ENCODE measurements at regions not wholly inside any gene's neighbourhood (a gene's known extent, or its start where the extent isn't known, plus 50 kb on each side); places are given as distances from the start of the nearest gene placed in this dataset.

GRCh38 chr3:117637666-117638065, 928.1 kb downstream of the TUSC7 start:
- DNase-seq (ENCODE audit: low read depth in 2 of 3, low spot score in 2 of 3): no peak

DNA sequence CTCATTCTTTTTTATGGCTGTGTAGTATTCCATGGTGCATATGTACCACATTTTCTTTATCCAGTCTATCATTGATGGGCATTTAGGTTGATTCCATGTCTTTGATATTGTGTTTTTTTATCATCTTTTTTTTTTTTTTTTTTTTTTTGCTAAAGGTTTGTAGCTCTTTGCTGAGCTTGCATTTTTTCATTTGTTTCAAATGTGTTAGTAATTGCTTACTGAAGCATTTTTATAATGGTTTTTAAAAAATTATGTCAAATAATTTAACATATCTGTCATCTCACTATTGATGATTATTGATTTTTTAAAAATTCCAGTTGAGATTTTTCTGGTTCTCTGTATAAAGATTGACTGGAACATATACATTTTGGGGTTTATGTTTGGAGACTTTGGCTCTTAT, 934.6 kb downstream of the TUSC7 start:
- DNase-seq (ENCODE audit: low read depth in 2 of 3, low spot score in 2 of 3): no peak

DNA sequence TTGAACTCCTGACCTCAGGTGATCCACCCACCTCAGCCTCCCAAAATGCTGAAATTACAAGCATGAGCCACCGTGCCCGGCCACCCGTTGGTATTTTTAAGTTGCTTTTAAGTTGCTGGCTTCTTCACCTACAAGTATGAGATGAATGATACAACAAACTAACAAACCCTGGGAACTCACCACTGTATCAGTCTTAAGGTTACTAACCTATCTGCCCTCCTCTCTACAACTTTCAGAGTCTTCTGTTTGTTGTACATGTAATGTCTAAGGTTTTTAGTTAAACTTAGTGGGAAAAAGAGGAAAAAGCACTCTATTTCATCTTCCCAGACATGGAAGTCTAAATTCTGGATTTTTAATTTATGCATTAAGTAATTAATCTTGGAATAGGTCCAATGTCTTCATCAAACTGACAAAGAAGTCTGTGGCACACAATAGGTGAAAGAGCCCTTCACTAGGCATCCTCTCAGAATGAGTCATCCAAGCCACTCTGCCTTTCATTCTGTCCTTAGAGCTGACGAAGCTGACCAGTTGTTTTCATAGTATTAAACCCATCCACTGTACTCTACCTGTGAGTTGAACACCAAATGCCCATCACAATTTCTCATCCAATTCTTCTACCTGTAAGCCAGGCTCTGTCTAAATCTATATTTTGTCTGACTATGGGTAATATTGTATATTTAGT, 936.1 kb downstream of the TUSC7 start:
- DNase-seq (ENCODE audit: low read depth in 2 of 3, low spot score in 2 of 3): no peak

GRCh38 chr3:117647435-117647834, 937.9 kb downstream of the TUSC7 start:
- no peak for DNase-seq (ENCODE audit: low read depth in 2 of 3, low spot score in 2 of 3)

DNA sequence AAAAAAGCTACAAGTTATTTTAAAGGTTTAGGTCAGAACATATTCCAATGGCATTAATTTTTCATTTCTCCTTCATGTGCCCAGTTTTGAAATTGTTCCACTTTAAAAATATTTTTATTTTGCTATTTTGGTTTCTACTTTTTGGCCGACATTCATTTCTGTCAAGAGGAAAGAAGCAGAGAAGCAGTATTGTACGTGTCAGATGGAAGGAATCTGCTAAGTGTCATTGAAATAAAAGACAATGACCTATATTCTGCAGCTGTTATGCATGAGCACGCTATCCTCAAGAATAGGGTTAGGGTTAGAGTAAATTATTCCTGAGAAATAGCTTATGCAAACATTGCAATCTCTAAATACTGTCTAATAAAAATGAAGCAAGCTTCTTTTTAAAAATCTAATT, 941.7 kb downstream of the TUSC7 start:
- DNase-seq (ENCODE audit: low read depth in 2 of 3, low spot score in 2 of 3): no peak

DNA sequence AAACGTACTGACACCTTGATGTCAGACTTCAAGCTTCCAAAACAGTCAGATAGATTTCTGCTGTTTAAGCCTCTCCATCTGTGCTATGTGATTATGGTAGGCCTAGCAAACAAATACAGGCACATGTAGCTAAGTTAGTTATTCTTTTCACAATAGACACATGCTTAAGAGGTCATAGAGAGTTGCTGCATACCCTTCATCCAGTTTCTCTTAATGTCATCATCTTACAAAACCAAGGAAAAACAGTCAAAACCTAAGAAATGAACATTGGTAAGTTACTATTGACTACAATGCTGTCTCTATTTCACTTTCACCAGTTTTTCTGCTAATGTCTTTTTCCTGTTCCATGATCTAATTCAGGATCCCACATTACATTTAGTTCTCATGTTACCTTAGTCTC, 946.8 kb downstream of the TUSC7 start:
- no peak for DNase-seq (ENCODE audit: low read depth in 2 of 3, low spot score in 2 of 3)

DNA sequence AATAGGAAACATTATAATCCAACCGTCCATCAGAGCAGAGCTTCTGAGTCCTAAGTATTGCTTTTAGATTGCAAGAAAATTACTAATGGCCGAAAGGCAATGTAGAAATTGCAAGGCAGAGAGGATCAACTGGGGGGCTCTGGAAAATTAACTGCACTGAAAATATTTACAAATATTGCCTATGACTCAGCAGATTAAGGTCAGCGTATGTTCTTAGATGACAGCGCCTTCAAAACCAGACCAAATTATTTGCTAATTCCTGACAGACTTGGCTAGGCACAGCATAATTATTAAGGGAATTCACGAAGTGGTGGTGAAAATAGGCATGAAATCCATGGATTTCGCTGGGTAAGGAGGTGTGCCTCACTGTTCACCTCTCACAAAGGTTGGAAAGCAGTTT, 947.7 kb downstream of the TUSC7 start:
- DNase-seq (ENCODE audit: low read depth in 2 of 3, low spot score in 2 of 3): no peak

GRCh38 chr3:117660941-117661817, 951.6 kb downstream of the TUSC7 start:
- DNase-seq (ENCODE audit: low read depth in 2 of 3, low spot score in 2 of 3): no peak

GRCh38 chr3:117661818-117662095, 952.2 kb downstream of the TUSC7 start:
- DNase-seq (ENCODE audit: low read depth in 2 of 3, low spot score in 2 of 3): no peak

DNA sequence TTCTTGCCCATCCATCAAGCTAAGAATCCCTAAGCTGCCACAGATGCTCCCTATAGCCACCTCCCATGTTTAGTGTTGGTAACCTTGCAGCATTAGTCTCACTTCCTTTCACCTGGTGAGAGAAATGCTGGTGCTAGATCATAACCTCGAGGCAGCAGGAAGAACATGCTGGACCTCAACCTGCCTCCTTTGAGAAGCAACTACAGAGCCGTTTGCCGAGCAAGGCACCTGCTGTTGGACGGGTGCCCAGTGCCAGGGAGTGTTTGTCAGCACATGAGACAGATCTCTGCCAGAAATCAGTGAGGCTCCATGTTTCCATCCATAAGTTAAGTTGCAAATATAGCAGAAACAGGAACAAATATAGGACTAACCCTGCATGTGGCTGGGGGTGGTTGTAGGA, 955.7 kb downstream of the TUSC7 start:
- no peak for DNase-seq (ENCODE audit: low read depth in 2 of 3, low spot score in 2 of 3)

- DNase-seq (ENCODE audit: low read depth in 2 of 3, low spot score in 2 of 3): no peak
Observed at GRCh38 chr3:117666325-117666724, 956.7 kb downstream of the TUSC7 start.

DNA sequence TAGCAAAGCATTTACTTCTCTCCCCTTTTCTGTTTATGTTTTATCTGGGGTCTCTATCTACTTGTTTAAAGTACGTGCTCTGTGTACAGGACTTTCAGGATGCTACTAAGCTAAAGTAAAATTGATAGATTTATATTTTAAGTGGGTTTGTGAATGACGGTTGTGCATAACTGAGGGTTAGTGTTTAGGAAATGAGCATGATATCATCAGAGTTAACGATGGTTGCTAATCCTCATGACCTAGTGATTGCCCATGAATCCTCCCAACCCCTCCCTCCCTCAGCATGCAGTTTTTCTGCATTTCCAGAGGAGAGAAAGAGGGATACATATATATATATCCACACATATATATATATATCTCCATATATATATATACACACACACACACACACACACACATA, 957.2 kb downstream of the TUSC7 start:
- DNase-seq (ENCODE audit: low read depth in 2 of 3, low spot score in 2 of 3): no peak

GRCh38 chr3:117669774-117670173, 960.2 kb downstream of the TUSC7 start:
- DNase-seq (ENCODE audit: low read depth in 2 of 3, low spot score in 2 of 3): no peak

- DNase-seq (ENCODE audit: low read depth in 2 of 3, low spot score in 2 of 3): no peak
Observed at GRCh38 chr3:117671722-117672318, 962.2 kb downstream of the TUSC7 start.

DNA sequence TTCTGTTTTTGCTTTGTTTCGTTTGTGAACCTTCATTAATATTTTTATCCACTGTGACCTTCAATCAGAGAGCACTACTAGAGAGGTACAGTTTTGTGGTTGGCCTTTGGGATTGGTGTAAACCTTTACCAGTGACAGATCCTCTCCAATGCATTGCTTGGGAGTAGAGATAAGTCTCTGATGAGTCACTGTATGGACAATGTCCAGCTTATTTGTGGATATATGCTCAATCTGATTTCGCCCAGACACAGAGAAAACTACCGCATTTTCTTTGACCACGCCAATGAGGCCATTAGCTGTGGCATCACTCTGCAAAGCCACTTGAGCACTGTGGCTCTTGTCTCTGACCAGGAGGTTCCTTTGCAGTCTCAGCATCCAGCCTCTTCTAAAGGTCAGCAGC, 964.7 kb downstream of the TUSC7 start:
- no peak for DNase-seq (ENCODE audit: low read depth in 2 of 3, low spot score in 2 of 3)

GRCh38 chr3:117681619-117682018, 972.0 kb downstream of the TUSC7 start:
- no peak for DNase-seq (ENCODE audit: low read depth in 2 of 3, low spot score in 2 of 3)

GRCh38 chr3:117687096-117687495, 977.5 kb downstream of the TUSC7 start:
- no peak for DNase-seq (ENCODE audit: low read depth in 2 of 3, low spot score in 2 of 3)

DNA sequence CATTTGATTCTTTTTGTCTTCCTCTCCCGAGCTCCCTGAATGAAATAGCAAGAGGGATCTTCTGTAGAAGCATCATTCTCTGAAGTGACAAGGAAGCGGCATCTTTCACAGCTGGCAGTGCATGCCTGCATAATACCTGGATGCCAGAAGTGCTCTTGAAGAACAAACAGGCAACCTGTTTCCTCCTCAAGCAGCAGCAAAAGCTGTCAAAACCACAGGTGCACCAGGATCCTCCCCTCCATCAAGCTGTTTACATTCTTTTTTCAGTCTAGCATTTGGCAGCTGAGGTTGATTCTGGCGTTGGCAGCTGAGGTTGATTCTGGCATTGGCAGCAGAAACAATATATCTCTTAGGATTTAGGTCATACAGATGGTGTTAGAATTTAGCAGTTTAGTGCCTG, 979.0 kb downstream of the TUSC7 start:
- no peak for DNase-seq (ENCODE audit: low read depth in 2 of 3, low spot score in 2 of 3)

DNA sequence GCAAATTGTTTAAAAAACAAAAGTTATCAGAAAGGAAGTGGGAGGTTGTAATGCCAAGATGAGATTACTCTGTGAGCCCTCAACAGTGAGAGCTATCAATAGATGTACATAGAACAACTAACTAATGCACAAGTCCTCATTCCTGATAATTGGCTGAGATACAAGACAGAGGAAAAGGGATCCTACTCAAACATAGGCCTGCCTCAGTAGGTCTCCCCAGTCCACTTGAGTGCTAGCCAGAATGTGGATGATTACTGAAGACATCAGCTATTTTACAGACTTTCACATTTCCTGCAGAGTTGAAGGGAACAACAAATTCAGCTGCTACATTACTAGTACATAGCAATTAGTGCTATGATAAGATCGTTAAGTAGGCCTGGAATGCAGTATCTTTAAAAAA, 981.9 kb downstream of the TUSC7 start:
- no peak for DNase-seq (ENCODE audit: low read depth in 2 of 3, low spot score in 2 of 3)

DNA sequence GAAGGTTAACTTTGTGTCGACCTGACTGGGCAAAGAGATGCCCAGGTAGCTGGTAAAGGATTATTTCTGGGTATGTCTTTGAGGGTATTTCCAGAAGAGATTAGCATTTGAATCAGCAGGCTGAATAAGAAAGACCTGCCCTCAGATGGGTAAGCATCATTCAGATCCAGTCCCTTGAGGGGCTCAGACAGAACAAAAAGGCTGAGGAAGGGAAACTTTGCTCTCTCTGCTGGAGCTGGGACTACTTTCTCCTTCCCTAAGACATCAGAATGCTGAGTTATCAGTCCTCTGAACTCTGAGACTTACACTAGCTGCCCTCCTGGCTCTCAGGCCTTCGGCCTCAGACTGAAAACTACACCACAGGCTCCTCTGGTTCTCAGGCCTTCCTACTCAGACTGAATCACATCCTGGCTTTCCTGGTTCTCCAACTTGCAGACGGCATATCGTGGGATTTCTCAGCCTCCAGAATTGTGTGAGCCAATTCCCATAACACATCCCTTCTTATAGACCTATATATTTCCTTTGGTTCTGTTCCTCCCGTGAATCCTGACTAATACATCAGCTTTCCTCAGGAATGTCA, 982.9 kb downstream of the TUSC7 start:
- DNase-seq (ENCODE audit: low read depth in 2 of 3, low spot score in 2 of 3): no peak

DNA sequence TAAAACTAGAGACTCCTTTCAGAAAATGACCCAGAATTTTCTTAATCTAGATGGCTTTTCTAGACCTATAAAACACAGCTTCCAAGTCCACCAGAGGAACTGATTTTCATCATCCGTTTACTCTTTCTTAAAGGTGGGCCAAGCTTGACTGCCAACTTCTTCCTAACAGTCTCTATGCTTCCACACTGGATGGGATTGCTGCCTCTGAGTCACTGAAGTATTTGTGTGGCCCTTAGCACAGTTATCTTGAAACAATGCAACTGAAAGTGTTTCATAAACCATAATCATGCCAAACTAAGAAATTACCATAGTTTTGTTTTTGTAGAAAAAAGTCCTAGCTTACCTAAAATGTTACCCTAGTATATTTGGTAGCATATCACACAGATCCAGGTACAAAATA, 985.7 kb downstream of the TUSC7 start:
- no peak for DNase-seq (ENCODE audit: low read depth in 2 of 3, low spot score in 2 of 3)
